DOHH2 (cell line): ENCODE measurements at regions not wholly inside any gene's neighbourhood (a gene's known extent, or its start where the extent isn't known, plus 50 kb on each side); places are given as distances from the start of the nearest gene placed in this dataset.

Experiments used
- CTCF ChIP-seq: fragments of 200-600 bp; sonication (generic); IDR thresholded peaks from one replicate; pipeline ENCODE4 v1.5.1; 2014; ENCODE audit warnings: antibody characterized with exemption, mild to moderate bottlenecking, low read depth, low read length; ENCODE audit not compliant: poor library complexity, severe bottlenecking
- EZH2phosphoT487 ChIP-seq: fragments of 200-600 bp; sonication (generic); IDR thresholded peaks from 2 replicates; pipeline ENCODE4 v1.6.1; 2017; ENCODE audit warnings: borderline replicate concordance, mild to moderate bottlenecking, antibody characterized with exemption, low read length, moderate library complexity, mixed read lengths

DNA sequence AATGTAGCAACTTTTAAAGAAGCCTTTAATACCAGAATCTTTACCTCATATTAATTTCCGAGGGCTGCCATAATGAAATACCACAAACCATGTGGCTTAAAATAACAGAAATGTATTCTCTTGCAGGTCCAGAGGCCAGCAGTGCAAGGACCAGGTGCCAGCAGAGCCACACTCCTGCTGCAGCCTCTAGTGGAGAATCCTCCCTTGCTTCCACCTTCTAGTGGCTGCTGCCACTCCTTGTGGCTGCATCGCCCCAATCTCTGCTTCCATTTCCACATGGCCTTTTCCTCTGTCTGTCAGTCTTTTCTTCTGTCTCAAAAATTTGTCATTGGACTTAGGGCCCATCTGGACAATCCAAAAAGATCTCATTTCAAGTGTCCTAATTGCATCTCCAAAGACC lies 401.5 kb downstream of the EFNA5 start:
- TF ChIP-seq CTCF = no peak
- TF ChIP-seq EZH2phosphoT487 = no peak
